ENCODE measurements at regions not wholly inside any gene's neighbourhood (a gene's known extent, or its start where the extent isn't known, plus 50 kb on each side); places are given as distances from the start of the nearest gene placed in this dataset.

GRCh38 chr5:75002271-75002670 lies 50.1 kb downstream of the GCNT4 start:
- TF ChIP-seq CTCF (IDR thresholded peaks at IDR 0.05; ENCODE audit: borderline replicate concordance), result no peak
- H3K4me3 ChIP-seq, result no peak overlapping the region
- H3K27ac ChIP-seq (replicated peaks), result no peak overlapping the region
- H3K4me1 ChIP-seq, result no peaks in the 10 kb centered on the region
- H3K36me3 ChIP-seq, result no peaks in the 10 kb centered on the region
- H3K27me3 ChIP-seq (ENCODE audit: low read depth), result peaks cover 9% of the 10 kb centered on the region
- peaks cover 18% of the 10 kb centered on the region for H3K9me3 ChIP-seq (replicated peaks)
- DNase-seq, result no peak
- intact Hi-C loops (cut with micrococcal nuclease), result no loop called here

GRCh38 chr5:74995926-74996325 lies 56.4 kb downstream of the GCNT4 start:
- Histone ChIP-seq H3K4me1 (no peaks in the 10 kb centered on the region), H3K4me3 (no peak overlapping the region), H3K9me3 (replicated peaks) (no peaks in the 10 kb centered on the region), H3K27ac (replicated peaks) (no peak overlapping the region), H3K36me3 (no peaks in the 10 kb centered on the region), H3K27me3 (ENCODE audit: low read depth) (no peaks in the 10 kb centered on the region)
- intact Hi-C loops (cut with micrococcal nuclease), result no loop called here
- TF ChIP-seq CTCF (IDR thresholded peaks at IDR 0.05; ENCODE audit: borderline replicate concordance), result no peak
- no peak for DNase-seq

- H3K27me3 ChIP-seq (ENCODE audit: low read depth), result no peaks in the 10 kb centered on the region
- DNase-seq, result no peak
- no peak for TF ChIP-seq CTCF (IDR thresholded peaks at IDR 0.05; ENCODE audit: borderline replicate concordance)
- no peak overlapping the region for H3K4me3 ChIP-seq
- H3K36me3 ChIP-seq, result no peaks in the 10 kb centered on the region
- no peaks in the 10 kb centered on the region for H3K4me1 ChIP-seq
- H3K9me3 ChIP-seq (replicated peaks), result no peaks in the 10 kb centered on the region
- no peak overlapping the region for H3K27ac ChIP-seq (replicated peaks)
- intact Hi-C loops (cut with micrococcal nuclease), result no loop called here
Measured at GRCh38 chr5:74994826-74995225, 57.5 kb downstream of the GCNT4 start.

- Histone ChIP-seq H3K27ac (replicated peaks) (no peak overlapping the region), H3K36me3 (no peaks in the 10 kb centered on the region), H3K4me3 (no peak overlapping the region), H3K27me3 (ENCODE audit: low read depth) (no peaks in the 10 kb centered on the region), H3K4me1 (no peaks in the 10 kb centered on the region), H3K9me3 (replicated peaks) (peaks cover 6% of the 10 kb centered on the region)
- TF ChIP-seq CTCF (IDR thresholded peaks at IDR 0.05; ENCODE audit: borderline replicate concordance), result no peak
- intact Hi-C loops (cut with micrococcal nuclease), result no loop called here
- DNase-seq, result no peak
Measured at GRCh38 chr5:74993743-74994142, 58.6 kb downstream of the GCNT4 start.

- intact Hi-C loops (cut with micrococcal nuclease), result no loop called here
- TF ChIP-seq CTCF (IDR thresholded peaks at IDR 0.05; ENCODE audit: borderline replicate concordance), result no peak
- Histone ChIP-seq H3K27ac (replicated peaks) (no peak overlapping the region), H3K4me1 (no peaks in the 10 kb centered on the region), H3K27me3 (ENCODE audit: low read depth) (no peaks in the 10 kb centered on the region), H3K36me3 (no peaks in the 10 kb centered on the region), H3K9me3 (replicated peaks) (peaks cover 16% of the 10 kb centered on the region), H3K4me3 (no peak overlapping the region)
- DNase-seq, result no peak
Measured at GRCh38 chr5:74992791-74993190, 59.6 kb downstream of the GCNT4 start.

- TF ChIP-seq CTCF (IDR thresholded peaks at IDR 0.05; ENCODE audit: borderline replicate concordance), result no peak
- Histone ChIP-seq H3K4me1 (no peaks in the 10 kb centered on the region), H3K36me3 (no peaks in the 10 kb centered on the region), H3K9me3 (replicated peaks) (peaks cover 18% of the 10 kb centered on the region), H3K27ac (replicated peaks) (no peak overlapping the region), H3K27me3 (ENCODE audit: low read depth) (no peaks in the 10 kb centered on the region), H3K4me3 (no peak overlapping the region)
- intact Hi-C loops (cut with micrococcal nuclease), result no loop called here
- DNase-seq, result no peak
Measured at GRCh38 chr5:74991522-74991921, 60.8 kb downstream of the GCNT4 start.
